ENCODE measurements at regions not wholly inside any gene's neighbourhood (a gene's known extent, or its start where the extent isn't known, plus 50 kb on each side); places are given as distances from the start of the nearest gene placed in this dataset.

- TF ChIP-seq CTCF (IDR thresholded peaks at IDR 0.05; ENCODE audit: low read depth, low read length) (no peak), MAX (IDR thresholded peaks at IDR 0.05; ENCODE audit: low read depth, low read length) (no peak)
Observed at GRCh38 chr13:34107806-34108205, 289.9 kb downstream of the RFC3 start.
